ENCODE measurements at regions not wholly inside any gene's neighbourhood (a gene's known extent, or its start where the extent isn't known, plus 50 kb on each side); places are given as distances from the start of the nearest gene placed in this dataset.
"Not testable (repeated sequence)": the region's sequence is repeated elsewhere in the genome, so short reads cannot be mapped to it uniquely, and the experiment has no call there.

- DNase-seq (ENCODE audit: low read depth): no peak
Observed at GRCh38 chr4:154032914-154033313, 244.0 kb upstream of the SFRP2 start.

- no peak for DNase-seq (ENCODE audit: low read depth)
Observed at GRCh38 chr4:154030746-154031145, 241.9 kb upstream of the SFRP2 start.

GRCh38 chr4:154030152-154030551, 241.3 kb upstream of the SFRP2 start:
- no peak for DNase-seq (ENCODE audit: low read depth)

- DNase-seq (ENCODE audit: low read depth): no peak
Observed at GRCh38 chr4:154029171-154029570, 240.3 kb upstream of the SFRP2 start.

- DNase-seq (ENCODE audit: low read depth): no peak
Observed at GRCh38 chr4:154025110-154025509, 236.2 kb upstream of the SFRP2 start.

GRCh38 chr4:154024097-154024694, 235.3 kb upstream of the SFRP2 start:
- DNase-seq (ENCODE audit: low read depth): no peak

- not testable (repeated sequence) for DNase-seq (ENCODE audit: low read depth)
Observed at GRCh38 chr4:154023671-154024070, 234.8 kb upstream of the SFRP2 start.

GRCh38 chr4:154019811-154020210, 230.9 kb upstream of the SFRP2 start:
- DNase-seq (ENCODE audit: low read depth): no peak

GRCh38 chr4:154018659-154019058, 229.8 kb upstream of the SFRP2 start:
- DNase-seq (ENCODE audit: low read depth): no peak

- no peak for DNase-seq (ENCODE audit: low read depth)
Observed at GRCh38 chr4:154015578-154015977, 226.7 kb upstream of the SFRP2 start.

- no peak for DNase-seq (ENCODE audit: low read depth)
Observed at GRCh38 chr4:154014407-154015321, 225.8 kb upstream of the SFRP2 start.

GRCh38 chr4:154013576-154013975, 224.7 kb upstream of the SFRP2 start:
- no peak for DNase-seq (ENCODE audit: low read depth)

- DNase-seq (ENCODE audit: low read depth): peak; percentile 74
Observed at GRCh38 chr4:154010371-154010770, 221.5 kb upstream of the SFRP2 start.

- DNase-seq (ENCODE audit: low read depth): no peak
Observed at GRCh38 chr4:154009788-154010187, 220.9 kb upstream of the SFRP2 start.

GRCh38 chr4:154009191-154009590, 220.3 kb upstream of the SFRP2 start:
- DNase-seq (ENCODE audit: low read depth): peak; percentile 32

- no peak for DNase-seq (ENCODE audit: low read depth)
Observed at GRCh38 chr4:154005171-154005520, 216.3 kb upstream of the SFRP2 start.

- peak; percentile 97 for DNase-seq (ENCODE audit: low read depth)
Observed at GRCh38 chr4:154004507-154005170, 215.8 kb upstream of the SFRP2 start.

- peak; percentile 76 for DNase-seq (ENCODE audit: low read depth)
Observed at GRCh38 chr4:154004016-154004415, 215.1 kb upstream of the SFRP2 start.

GRCh38 chr4:154003378-154003777, 214.5 kb upstream of the SFRP2 start:
- DNase-seq (ENCODE audit: low read depth): no peak

GRCh38 chr4:154001193-154001592, 212.3 kb upstream of the SFRP2 start:
- DNase-seq (ENCODE audit: low read depth): no peak

- no peak for DNase-seq (ENCODE audit: low read depth)
Observed at GRCh38 chr4:153997516-153997915, 208.6 kb upstream of the SFRP2 start.

GRCh38 chr4:153989505-153989904, 200.6 kb upstream of the SFRP2 start:
- DNase-seq (ENCODE audit: low read depth): no peak

All from EH (cell line).